ENCODE measurements at regions not wholly inside any gene's neighbourhood (a gene's known extent, or its start where the extent isn't known, plus 50 kb on each side); places are given as distances from the start of the nearest gene placed in this dataset.

DNA sequence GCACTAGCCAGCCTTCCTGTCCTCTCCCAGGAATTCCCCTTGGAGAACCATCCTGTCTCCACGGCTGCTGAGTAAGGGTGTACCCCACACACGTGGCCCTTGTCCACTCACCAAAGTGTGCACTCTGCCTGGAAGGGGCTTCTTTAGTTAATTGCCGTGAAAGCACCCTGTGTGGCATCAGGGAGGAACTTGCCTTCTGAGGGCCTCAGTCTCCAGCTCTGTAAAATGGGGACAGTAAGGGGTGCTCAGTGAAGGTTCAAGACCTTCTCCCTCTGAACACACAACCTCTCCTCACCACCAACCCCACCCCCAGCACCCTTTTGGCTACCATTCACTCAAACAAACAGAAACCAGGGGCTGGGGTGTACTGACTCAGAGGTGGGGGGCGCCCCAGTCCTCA, 59.1 kb upstream of the LHX1 start:
- TF ChIP-seq POLR2A (IDR thresholded peaks at IDR 0.05; ENCODE audit: extremely low read depth, insufficient read length) (no peak), MYC (IDR thresholded peaks at IDR 0.05; ENCODE audit: low read depth, low read length) (no peak)
- TF ChIP-seq, protein P1, sequence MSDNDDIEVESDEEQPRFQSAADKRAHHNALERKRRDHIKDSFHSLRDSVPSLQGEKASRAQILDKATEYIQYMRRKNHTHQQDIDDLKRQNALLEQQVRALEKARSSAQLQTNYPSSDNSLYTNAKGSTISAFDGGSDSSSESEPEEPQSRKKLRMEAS (IDR thresholded peaks at IDR 0.05; ENCODE audit: low read depth, low read length): no peak
- TF ChIP-seq, protein P2, sequence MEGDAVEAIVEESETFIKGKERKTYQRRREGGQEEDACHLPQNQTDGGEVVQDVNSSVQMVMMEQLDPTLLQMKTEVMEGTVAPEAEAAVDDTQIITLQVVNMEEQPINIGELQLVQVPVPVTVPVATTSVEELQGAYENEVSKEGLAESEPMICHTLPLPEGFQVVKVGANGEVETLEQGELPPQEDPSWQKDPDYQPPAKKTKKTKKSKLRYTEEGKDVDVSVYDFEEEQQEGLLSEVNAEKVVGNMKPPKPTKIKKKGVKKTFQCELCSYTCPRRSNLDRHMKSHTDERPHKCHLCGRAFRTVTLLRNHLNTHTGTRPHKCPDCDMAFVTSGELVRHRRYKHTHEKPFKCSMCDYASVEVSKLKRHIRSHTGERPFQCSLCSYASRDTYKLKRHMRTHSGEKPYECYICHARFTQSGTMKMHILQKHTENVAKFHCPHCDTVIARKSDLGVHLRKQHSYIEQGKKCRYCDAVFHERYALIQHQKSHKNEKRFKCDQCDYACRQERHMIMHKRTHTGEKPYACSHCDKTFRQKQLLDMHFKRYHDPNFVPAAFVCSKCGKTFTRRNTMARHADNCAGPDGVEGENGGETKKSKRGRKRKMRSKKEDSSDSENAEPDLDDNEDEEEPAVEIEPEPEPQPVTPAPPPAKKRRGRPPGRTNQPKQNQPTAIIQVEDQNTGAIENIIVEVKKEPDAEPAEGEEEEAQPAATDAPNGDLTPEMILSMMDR (IDR thresholded peaks at IDR 0.05; ENCODE audit: low read depth, low read length): no peak
- DNase-seq (ENCODE audit: low read depth): no peak
- H3K4me3 ChIP-seq (ENCODE audit: low read depth, low read length): no peak overlapping the region

DNA sequence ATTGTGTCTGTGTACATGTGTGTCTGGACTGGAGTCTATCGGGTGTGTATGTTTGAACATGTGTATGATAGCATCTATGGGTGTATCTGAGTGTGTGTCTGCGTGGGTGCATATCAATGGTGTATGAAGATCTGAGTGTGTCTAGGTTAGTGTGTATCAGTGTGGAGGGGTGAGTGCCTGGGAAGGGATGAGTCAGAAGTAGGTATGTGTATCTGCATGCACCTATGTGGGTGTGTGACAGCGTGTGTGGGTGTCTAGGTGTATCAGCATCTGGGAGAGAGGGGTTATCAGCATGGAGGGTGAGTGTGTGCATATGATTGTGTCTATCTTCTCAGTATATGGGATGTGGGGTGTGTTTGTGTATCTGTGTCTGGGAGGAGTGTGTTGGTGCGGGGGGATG, 58.2 kb upstream of the LHX1 start:
- TF ChIP-seq MYC (IDR thresholded peaks at IDR 0.05; ENCODE audit: low read depth, low read length) (no peak), POLR2A (IDR thresholded peaks at IDR 0.05; ENCODE audit: extremely low read depth, insufficient read length) (no peak)
- TF ChIP-seq, protein P2 (IDR thresholded peaks at IDR 0.05; ENCODE audit: low read depth, low read length): no peak
- TF ChIP-seq, protein P1 (IDR thresholded peaks at IDR 0.05; ENCODE audit: low read depth, low read length): no peak
- no peak for DNase-seq (ENCODE audit: low read depth)
- H3K4me3 ChIP-seq (ENCODE audit: low read depth, low read length): no peak overlapping the region

DNA sequence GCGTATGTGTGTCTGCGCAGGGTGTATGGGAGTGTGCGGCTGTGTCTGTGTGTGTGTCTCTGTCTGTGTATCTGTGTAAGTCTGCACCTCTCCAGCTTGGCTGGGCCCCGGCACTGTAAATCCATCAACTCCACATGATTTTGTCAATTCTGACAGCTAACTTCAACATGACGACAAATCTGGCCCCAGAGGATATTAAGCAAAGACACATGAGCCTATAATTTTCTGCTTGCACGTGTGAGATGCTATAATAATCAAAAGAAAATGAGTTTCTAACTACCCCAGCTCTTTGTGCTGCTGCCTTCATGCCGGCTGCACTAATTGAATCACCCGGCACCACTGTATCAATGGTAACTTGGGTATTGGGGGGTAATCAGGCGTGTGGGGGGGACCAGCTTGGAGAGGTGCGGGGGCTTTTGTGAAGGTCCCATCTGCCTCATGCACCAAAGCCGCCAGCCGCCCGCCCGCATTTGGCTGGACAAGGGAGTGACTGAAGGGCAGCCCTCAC, 57.6 kb upstream of the LHX1 start:
- H3K4me3 ChIP-seq (ENCODE audit: low read depth, low read length): no peak overlapping the region
- DNase-seq (ENCODE audit: low read depth): no peak
- TF ChIP-seq, protein P1 (IDR thresholded peaks at IDR 0.05; ENCODE audit: low read depth, low read length): no peak
- TF ChIP-seq MYC (IDR thresholded peaks at IDR 0.05; ENCODE audit: low read depth, low read length) (no peak), POLR2A (IDR thresholded peaks at IDR 0.05; ENCODE audit: extremely low read depth, insufficient read length) (no peak)
- TF ChIP-seq, protein P2 (IDR thresholded peaks at IDR 0.05; ENCODE audit: low read depth, low read length): no peak

DNA sequence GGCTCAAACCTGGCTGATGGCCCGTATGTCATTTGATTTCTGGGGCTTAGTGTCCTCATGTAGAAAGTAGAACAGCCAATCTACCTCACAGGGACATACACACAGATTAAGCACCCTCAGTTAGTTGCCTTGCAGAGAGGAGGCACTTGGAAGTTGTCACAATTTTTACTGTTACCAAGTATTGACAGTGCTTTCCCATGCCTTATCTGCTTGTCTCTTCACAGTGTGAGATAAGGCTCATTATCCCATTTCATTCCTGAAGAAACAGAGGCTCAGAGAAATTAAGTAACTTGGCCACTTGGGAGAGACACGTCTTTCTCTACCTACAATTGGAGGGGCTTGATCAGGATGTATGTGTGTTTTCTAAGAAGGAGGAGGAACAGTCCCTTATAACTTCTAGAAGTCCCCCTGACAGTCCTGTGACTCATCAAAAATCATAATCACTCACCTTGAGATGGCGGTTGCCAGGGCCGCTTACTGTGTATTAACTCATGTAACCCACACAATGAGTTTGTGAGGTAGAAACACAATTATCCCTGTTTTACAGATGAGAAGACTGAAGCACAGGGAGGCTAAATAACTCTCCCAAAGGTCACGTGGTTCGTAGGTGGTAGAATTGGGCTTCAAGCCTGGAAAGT, 56.9 kb upstream of the LHX1 start:
- no peak for DNase-seq (ENCODE audit: low read depth)
- TF ChIP-seq, protein P1 (IDR thresholded peaks at IDR 0.05; ENCODE audit: low read depth, low read length): no peak
- no peak for TF ChIP-seq POLR2A (IDR thresholded peaks at IDR 0.05; ENCODE audit: extremely low read depth, insufficient read length)
- TF ChIP-seq, protein P2 (IDR thresholded peaks at IDR 0.05; ENCODE audit: low read depth, low read length): no peak
- no peak for TF ChIP-seq MYC (IDR thresholded peaks at IDR 0.05; ENCODE audit: low read depth, low read length)
- no peak overlapping the region for H3K4me3 ChIP-seq (ENCODE audit: low read depth, low read length)

DNA sequence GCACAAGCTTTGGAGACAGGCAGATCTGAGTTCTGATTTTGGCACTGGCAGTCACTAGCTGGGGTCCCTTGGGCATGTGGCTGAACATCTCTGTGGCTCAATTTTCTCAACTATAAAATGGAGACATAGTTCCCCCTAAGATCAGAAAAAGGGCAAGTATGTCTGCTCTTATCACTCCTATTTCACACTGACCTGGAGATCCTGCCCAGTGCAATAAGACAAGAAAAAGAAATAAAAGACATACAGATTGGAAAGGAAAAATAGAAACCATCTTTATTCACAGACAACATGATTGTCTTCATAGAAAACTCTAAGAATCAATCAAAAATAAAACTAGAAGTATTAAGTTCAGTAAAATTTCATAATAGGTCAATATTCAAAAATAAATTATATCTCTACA, 56.0 kb upstream of the LHX1 start:
- TF ChIP-seq, protein P1 (IDR thresholded peaks at IDR 0.05; ENCODE audit: low read depth, low read length): no peak
- no peak for TF ChIP-seq POLR2A (IDR thresholded peaks at IDR 0.05; ENCODE audit: extremely low read depth, insufficient read length)
- no peak for DNase-seq (ENCODE audit: low read depth)
- no peak overlapping the region for H3K4me3 ChIP-seq (ENCODE audit: low read depth, low read length)

DNA sequence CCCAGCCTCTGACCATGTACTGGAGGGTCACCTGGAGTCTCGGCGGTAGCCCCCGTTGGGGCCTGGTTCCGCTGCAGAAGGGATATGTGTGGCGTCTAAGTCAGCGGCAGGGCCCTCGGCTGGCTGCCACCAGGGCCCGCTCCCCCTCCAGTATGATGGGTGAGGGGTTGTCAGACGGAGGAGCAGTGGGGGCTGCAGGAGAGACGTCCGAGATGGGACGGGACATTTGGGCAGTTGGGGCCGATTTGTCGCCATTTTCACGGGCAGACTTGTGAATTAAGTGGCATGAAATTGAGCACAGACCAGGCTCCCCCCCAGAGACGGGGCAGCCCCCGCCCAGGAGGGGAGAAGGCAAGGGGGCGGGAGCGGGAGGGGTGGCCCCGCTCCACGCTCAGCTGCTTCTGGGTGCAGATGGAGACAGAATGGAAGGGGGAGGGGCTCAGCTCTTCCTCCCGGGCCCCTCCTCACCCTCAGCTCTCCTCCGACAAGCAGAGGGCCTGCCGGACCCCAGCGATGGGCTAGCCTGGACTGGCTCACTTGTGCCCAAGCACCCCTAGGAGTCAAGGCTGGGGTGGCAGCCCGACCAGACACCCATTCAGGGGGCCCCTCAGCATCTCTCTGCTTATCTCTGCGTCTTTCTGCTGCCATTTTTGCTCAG, 52.7 kb upstream of the LHX1 start:
- no peak overlapping the region for H3K4me3 ChIP-seq (ENCODE audit: low read depth, low read length)
- DNase-seq (ENCODE audit: low read depth): no peak
- no peak for TF ChIP-seq POLR2A (IDR thresholded peaks at IDR 0.05; ENCODE audit: extremely low read depth, insufficient read length)
- TF ChIP-seq MYC (IDR thresholded peaks at IDR 0.05; ENCODE audit: low read depth, low read length): no peak
- TF ChIP-seq, protein P1 (IDR thresholded peaks at IDR 0.05; ENCODE audit: low read depth, low read length): no peak
- TF ChIP-seq, protein P2 (IDR thresholded peaks at IDR 0.05; ENCODE audit: low read depth, low read length): no peak

All from NB4 (cell line).